Left ventricle myocardium inferior (tissue), 1 donor: ENCODE measurements at regions not wholly inside any gene's neighbourhood (a gene's known extent, or its start where the extent isn't known, plus 50 kb on each side); places are given as distances from the start of the nearest gene placed in this dataset.

Source experiments
- DNase-seq: peaks from one replicate; pipeline ENCODE4 v3.0.0-alpha.2; 2020
- H3K27ac ChIP-seq: fragments of 200-600 bp; replicated peaks from 2 replicates; pipeline ENCODE4 v1.8.0; 2021
- H3K27me3 ChIP-seq: fragments of 200-600 bp; 2 replicates; pipeline ENCODE4 v1.8.0; 2021; ENCODE audit warnings: low read depth
- H3K36me3 ChIP-seq: fragments of 200-600 bp; 2 replicates; pipeline ENCODE4 v1.8.0; 2021
- H3K4me1 ChIP-seq: fragments of 200-600 bp; 2 replicates; pipeline ENCODE4 v1.8.0; 2021
- H3K4me3 ChIP-seq: fragments of 200-600 bp; 2 replicates; pipeline ENCODE4 v1.8.0; 2021; ENCODE audit warnings: mild to moderate bottlenecking, moderate library complexity
- H3K9me3 ChIP-seq: fragments of 200-600 bp; replicated peaks from 2 replicates; pipeline ENCODE4 v1.8.0; 2021
- CTCF ChIP-seq: fragments of 200-600 bp; IDR thresholded peaks from 2 replicates; pipeline ENCODE4 v1.8.0; 2021; ENCODE audit warnings: antibody characterized with exemption, mild to moderate bottlenecking, borderline replicate concordance
- intact Hi-C: fragments of 100-400 bp; cut with micrococcal nuclease; formaldehyde crosslinking; loops from one replicate; pipeline ENCODE4 v1.11.0; 2022
- donor health status: DM: no; HTN: yes; CAD: no; lungs with severe emphysema.

- intact Hi-C loops: loop anchor here (10.0 kb wide), 1 partner anchor 96 kb away; no protein-coding TSS in a partner anchor
- Histone ChIP-seq H3K27ac (peak overlapping the region; percentile 79), H3K4me1 (peaks cover 16% of the 10 kb centered on the region), H3K27me3 (peaks cover 64% of the 10 kb centered on the region), H3K9me3 (no peaks in the 10 kb centered on the region), H3K4me3 (peak overlapping the region; percentile 9), H3K36me3 (no peaks in the 10 kb centered on the region)
- no peak for DNase-seq
- no peak for TF ChIP-seq CTCF
Observed at GRCh38 chr10:128928231-128928836, 538.7 kb upstream of the MGMT start.

GRCh38 chr10:128929131-128929530 lies 537.9 kb upstream of the MGMT start:
- intact Hi-C loops: loop anchor here (10.0 kb wide), 1 partner anchor 96 kb away; no protein-coding TSS in a partner anchor
- Histone ChIP-seq H3K4me1 (peaks cover 16% of the 10 kb centered on the region), H3K4me3 (no peak overlapping the region), H3K9me3 (no peaks in the 10 kb centered on the region), H3K27ac (peak overlapping the region; percentile 79), H3K27me3 (peaks cover 61% of the 10 kb centered on the region), H3K36me3 (no peaks in the 10 kb centered on the region)
- no peak for TF ChIP-seq CTCF
- DNase-seq: no peak

- intact Hi-C loops: loop anchor here (10.0 kb wide), 1 partner anchor 95 kb away; no protein-coding TSS in a partner anchor
- Histone ChIP-seq H3K4me1 (peaks cover 16% of the 10 kb centered on the region), H3K27ac (peak overlapping the region; percentile 79), H3K9me3 (no peaks in the 10 kb centered on the region), H3K27me3 (peaks cover 59% of the 10 kb centered on the region), H3K36me3 (no peaks in the 10 kb centered on the region), H3K4me3 (no peak overlapping the region)
- DNase-seq: no peak
- TF ChIP-seq CTCF: no peak
Observed at GRCh38 chr10:128929767-128930166, 537.3 kb upstream of the MGMT start.

GRCh38 chr10:128930515-128930914 lies 536.5 kb upstream of the MGMT start:
- no peak for DNase-seq
- no peak for TF ChIP-seq CTCF
- intact Hi-C loops: no loop called here
- Histone ChIP-seq H3K9me3 (no peaks in the 10 kb centered on the region), H3K4me3 (no peak overlapping the region), H3K4me1 (peaks cover 16% of the 10 kb centered on the region), H3K36me3 (no peaks in the 10 kb centered on the region), H3K27me3 (peaks cover 58% of the 10 kb centered on the region), H3K27ac (peak overlapping the region; percentile 79)

GRCh38 chr10:128932071-128932820 lies 534.8 kb upstream of the MGMT start:
- Histone ChIP-seq H3K27me3 (peaks cover 48% of the 10 kb centered on the region), H3K36me3 (no peaks in the 10 kb centered on the region), H3K9me3 (no peaks in the 10 kb centered on the region), H3K27ac (no peak overlapping the region), H3K4me3 (no peak overlapping the region), H3K4me1 (peaks cover 9% of the 10 kb centered on the region)
- intact Hi-C loops: no loop called here
- TF ChIP-seq CTCF: no peak
- DNase-seq: no peak
